GM03348 (cell line): ENCODE measurements at regions not wholly inside any gene's neighbourhood (a gene's known extent, or its start where the extent isn't known, plus 50 kb on each side); places are given as distances from the start of the nearest gene placed in this dataset.

Experiments used
- DNase-seq: peaks from one replicate; pipeline ENCODE4 v3.0.0; 2012; ENCODE audit warnings: low spot score

GRCh38 chr22:49178246-49179005, 649.2 kb downstream of the BRD1 start:
- DNase-seq = no peak

GRCh38 chr22:49177666-49178065, 650.0 kb downstream of the BRD1 start:
- DNase-seq = no peak

- no peak for DNase-seq
Measured at GRCh38 chr22:49176956-49177355, 650.7 kb downstream of the BRD1 start.

GRCh38 chr22:49170053-49170452, 657.6 kb downstream of the BRD1 start:
- DNase-seq = no peak

GRCh38 chr22:49169074-49169744, 658.5 kb downstream of the BRD1 start:
- DNase-seq = no peak

GRCh38 chr22:49168219-49168813, 659.4 kb downstream of the BRD1 start:
- no peak for DNase-seq

GRCh38 chr22:49166746-49167145, 660.9 kb downstream of the BRD1 start:
- DNase-seq = no peak

- no peak for DNase-seq
Measured at GRCh38 chr22:49166211-49166610, 661.5 kb downstream of the BRD1 start.

GRCh38 chr22:49164773-49165320, 662.8 kb downstream of the BRD1 start:
- DNase-seq = no peak

- DNase-seq = no peak
Measured at GRCh38 chr22:49163960-49164690, 663.5 kb downstream of the BRD1 start.

- DNase-seq = no peak
Measured at GRCh38 chr22:49163258-49163959, 664.3 kb downstream of the BRD1 start.

GRCh38 chr22:49162841-49163240, 664.8 kb downstream of the BRD1 start:
- DNase-seq = no peak

- no peak for DNase-seq
Measured at GRCh38 chr22:49161002-49161850, 666.4 kb downstream of the BRD1 start.

- no peak for DNase-seq
Measured at GRCh38 chr22:49160261-49161001, 667.2 kb downstream of the BRD1 start.

GRCh38 chr22:49159711-49160110, 668.0 kb downstream of the BRD1 start:
- DNase-seq = no peak

- no peak for DNase-seq
Measured at GRCh38 chr22:49158741-49159564, 668.7 kb downstream of the BRD1 start.

GRCh38 chr22:49157529-49158339, 669.9 kb downstream of the BRD1 start:
- no peak for DNase-seq

- DNase-seq = no peak
Measured at GRCh38 chr22:49156662-49157285, 670.9 kb downstream of the BRD1 start.
